ENCODE measurements at regions not wholly inside any gene's neighbourhood (a gene's known extent, or its start where the extent isn't known, plus 50 kb on each side); places are given as distances from the start of the nearest gene placed in this dataset.

GRCh38 chr3:5462086-5462485 is 274.6 kb downstream of the EDEM1 start:
- Histone ChIP-seq H3K4me3 (ENCODE audit: low read length) (no peak overlapping the region), H3K79me2 (replicated peaks; ENCODE audit: insufficient read depth, low read length) (no peaks in the 10 kb centered on the region), H3K36me3 (ENCODE audit: insufficient read depth, low read length) (no peaks in the 10 kb centered on the region), H3K4me2 (ENCODE audit: low read length) (no peak overlapping the region), H3F3A (ENCODE audit: insufficient read depth, low read length, poor library complexity, severe bottlenecking) (no peaks in the 10 kb centered on the region), H4K20me1 (ENCODE audit: insufficient read depth) (no peaks in the 10 kb centered on the region), H3K9me3 (ENCODE audit: low read length) (no peaks in the 10 kb centered on the region), H2AFZ (ENCODE audit: low read depth, low read length) (no peak overlapping the region), H3K9ac (ENCODE audit: low read length) (no peak overlapping the region), H3K27me3 (ENCODE audit: insufficient read depth, low read depth, low read length) (no peaks in the 10 kb centered on the region), H3K27ac (ENCODE audit: low read length) (no peak overlapping the region), H3K9me2 (ENCODE audit: insufficient read depth, low read length) (no peaks in the 10 kb centered on the region)
- TF ChIP-seq MXI1 (conservative IDR thresholded peaks at IDR 0.05; ENCODE audit: poor library complexity, severe bottlenecking) (no peak), TAF1 (IDR thresholded peaks at IDR 0.05; ENCODE audit: low read depth) (no peak), REST (IDR thresholded peaks at IDR 0.05; ENCODE audit: borderline replicate concordance) (no peak), POLR2AphosphoS5 (IDR thresholded peaks at IDR 0.05) (no peak), CTCF (IDR thresholded peaks at IDR 0.05; ENCODE audit: poor library complexity, severe bottlenecking) (no peak), RAD21 (conservative IDR thresholded peaks at IDR 0.05) (no peak), EZH2 (IDR thresholded peaks at IDR 0.05; ENCODE audit: borderline replicate concordance, insufficient read depth, low read length, poor library complexity, severe bottlenecking) (no peak), SMC3 (conservative IDR thresholded peaks at IDR 0.05; ENCODE audit: poor library complexity) (no peak), EP300 (conservative IDR thresholded peaks at IDR 0.05; ENCODE audit: poor library complexity, severe bottlenecking) (no peak)

GRCh38 chr3:5463991-5464390 is 276.5 kb downstream of the EDEM1 start:
- H3K4me2 ChIP-seq (ENCODE audit: low read length) = no peak overlapping the region
- H3K9ac ChIP-seq (ENCODE audit: low read length) = no peak overlapping the region
- H2AFZ ChIP-seq (ENCODE audit: low read depth, low read length) = no peak overlapping the region
- H3K9me2 ChIP-seq (ENCODE audit: insufficient read depth, low read length) = no peaks in the 10 kb centered on the region
- H3K36me3 ChIP-seq (ENCODE audit: insufficient read depth, low read length) = no peaks in the 10 kb centered on the region
- no peaks in the 10 kb centered on the region for H3K9me3 ChIP-seq (ENCODE audit: low read length)
- H3K27ac ChIP-seq (ENCODE audit: low read length) = no peak overlapping the region
- no peak overlapping the region for H3K4me3 ChIP-seq (ENCODE audit: low read length)
- no peaks in the 10 kb centered on the region for H3K27me3 ChIP-seq (ENCODE audit: insufficient read depth, low read depth, low read length)
- H3K79me2 ChIP-seq (replicated peaks; ENCODE audit: insufficient read depth, low read length) = no peaks in the 10 kb centered on the region
- H3F3A ChIP-seq (ENCODE audit: insufficient read depth, low read length, poor library complexity, severe bottlenecking) = no peaks in the 10 kb centered on the region
- TF ChIP-seq EZH2 (IDR thresholded peaks at IDR 0.05; ENCODE audit: borderline replicate concordance, insufficient read depth, low read length, poor library complexity, severe bottlenecking) (no peak), SMC3 (conservative IDR thresholded peaks at IDR 0.05; ENCODE audit: poor library complexity) (no peak), RAD21 (conservative IDR thresholded peaks at IDR 0.05) (no peak), REST (IDR thresholded peaks at IDR 0.05; ENCODE audit: borderline replicate concordance) (no peak), MXI1 (conservative IDR thresholded peaks at IDR 0.05; ENCODE audit: poor library complexity, severe bottlenecking) (no peak), TAF1 (IDR thresholded peaks at IDR 0.05; ENCODE audit: low read depth) (no peak), EP300 (conservative IDR thresholded peaks at IDR 0.05; ENCODE audit: poor library complexity, severe bottlenecking) (no peak), CTCF (IDR thresholded peaks at IDR 0.05; ENCODE audit: poor library complexity, severe bottlenecking) (no peak), POLR2AphosphoS5 (IDR thresholded peaks at IDR 0.05) (no peak)
- H4K20me1 ChIP-seq (ENCODE audit: insufficient read depth) = no peaks in the 10 kb centered on the region
